ENCODE measurements at regions not wholly inside any gene's neighbourhood (a gene's known extent, or its start where the extent isn't known, plus 50 kb on each side); places are given as distances from the start of the nearest gene placed in this dataset.

DNA sequence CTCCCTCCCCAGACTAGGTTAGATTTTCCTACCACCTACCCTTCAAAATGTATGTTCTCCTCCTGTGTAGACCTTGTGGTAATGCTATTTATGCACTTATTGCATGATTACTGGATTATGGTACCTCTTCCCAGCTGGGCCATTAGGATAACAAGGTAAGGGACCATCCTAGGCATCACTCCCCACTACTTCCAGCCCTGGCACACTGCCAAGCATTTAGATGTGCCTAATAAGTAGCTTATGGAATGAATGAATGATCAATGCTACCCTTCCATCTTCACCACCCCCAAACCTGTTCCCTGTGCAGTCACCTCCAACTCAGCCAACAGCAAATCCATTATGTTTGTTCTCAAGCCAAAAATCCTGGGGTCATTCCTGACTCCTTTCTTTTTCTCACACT, 93.4 kb downstream of the C1QL2 start:
- DNase-seq (ENCODE audit: low read depth in 2 of 2) = no peak
- H3K4me3 ChIP-seq (replicated peaks in 1 of 2; ENCODE audit: low read depth in 2 of 2, low read length in 2 of 2) = no peak overlapping the region
- TF ChIP-seq, protein P1, sequence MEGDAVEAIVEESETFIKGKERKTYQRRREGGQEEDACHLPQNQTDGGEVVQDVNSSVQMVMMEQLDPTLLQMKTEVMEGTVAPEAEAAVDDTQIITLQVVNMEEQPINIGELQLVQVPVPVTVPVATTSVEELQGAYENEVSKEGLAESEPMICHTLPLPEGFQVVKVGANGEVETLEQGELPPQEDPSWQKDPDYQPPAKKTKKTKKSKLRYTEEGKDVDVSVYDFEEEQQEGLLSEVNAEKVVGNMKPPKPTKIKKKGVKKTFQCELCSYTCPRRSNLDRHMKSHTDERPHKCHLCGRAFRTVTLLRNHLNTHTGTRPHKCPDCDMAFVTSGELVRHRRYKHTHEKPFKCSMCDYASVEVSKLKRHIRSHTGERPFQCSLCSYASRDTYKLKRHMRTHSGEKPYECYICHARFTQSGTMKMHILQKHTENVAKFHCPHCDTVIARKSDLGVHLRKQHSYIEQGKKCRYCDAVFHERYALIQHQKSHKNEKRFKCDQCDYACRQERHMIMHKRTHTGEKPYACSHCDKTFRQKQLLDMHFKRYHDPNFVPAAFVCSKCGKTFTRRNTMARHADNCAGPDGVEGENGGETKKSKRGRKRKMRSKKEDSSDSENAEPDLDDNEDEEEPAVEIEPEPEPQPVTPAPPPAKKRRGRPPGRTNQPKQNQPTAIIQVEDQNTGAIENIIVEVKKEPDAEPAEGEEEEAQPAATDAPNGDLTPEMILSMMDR (IDR thresholded peaks at IDR 0.05; ENCODE audit: low read depth, low read length) = no peak

DNA sequence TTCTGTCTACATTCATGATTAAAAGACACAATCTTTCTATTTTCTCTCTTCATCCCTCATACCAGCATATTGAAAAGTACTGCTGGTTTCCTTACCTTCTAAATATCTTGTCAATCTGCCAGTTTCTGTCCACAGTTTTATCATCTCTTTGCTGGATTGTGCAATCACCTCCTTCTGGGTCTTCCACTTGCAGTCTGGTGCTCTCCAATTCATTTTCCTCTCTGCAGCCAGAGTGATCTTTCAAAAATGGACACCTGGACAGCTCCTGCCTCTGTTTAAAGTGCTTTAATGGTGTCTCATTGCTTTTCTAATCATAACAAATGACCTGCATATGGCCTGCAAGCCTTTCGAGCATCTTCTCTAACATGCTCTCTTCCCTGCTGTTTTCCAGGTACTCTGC, 94.0 kb downstream of the C1QL2 start:
- peak; percentile 2 to 3 for DNase-seq (ENCODE audit: low read depth in 2 of 2)
- TF ChIP-seq, protein P1 (IDR thresholded peaks at IDR 0.05; ENCODE audit: low read depth, low read length) = no peak
- H3K4me3 ChIP-seq (replicated peaks in 1 of 2; ENCODE audit: low read depth in 2 of 2, low read length in 2 of 2) = no peak overlapping the region

DNA sequence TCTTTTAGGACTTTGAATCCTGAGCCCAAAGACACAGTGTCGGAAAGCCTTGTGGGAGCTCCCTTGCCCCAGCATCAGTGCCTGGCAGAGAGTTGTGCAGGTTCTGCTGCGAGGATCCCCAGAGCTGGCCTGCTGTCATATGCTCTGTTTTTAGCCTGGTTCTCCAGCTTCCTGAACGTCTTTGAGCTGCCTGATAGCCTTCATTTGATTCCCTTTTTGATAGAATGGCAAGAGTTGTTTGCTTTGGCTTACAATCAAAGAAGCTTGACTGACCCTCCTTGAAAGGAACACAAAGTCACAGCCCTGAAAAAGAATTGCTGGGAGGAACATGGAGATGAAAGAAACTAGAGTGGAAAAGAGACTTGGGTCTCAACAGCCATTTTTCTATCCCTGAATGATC, 95.4 kb downstream of the C1QL2 start:
- DNase-seq (ENCODE audit: low read depth in 2 of 2) = no peak

DNA sequence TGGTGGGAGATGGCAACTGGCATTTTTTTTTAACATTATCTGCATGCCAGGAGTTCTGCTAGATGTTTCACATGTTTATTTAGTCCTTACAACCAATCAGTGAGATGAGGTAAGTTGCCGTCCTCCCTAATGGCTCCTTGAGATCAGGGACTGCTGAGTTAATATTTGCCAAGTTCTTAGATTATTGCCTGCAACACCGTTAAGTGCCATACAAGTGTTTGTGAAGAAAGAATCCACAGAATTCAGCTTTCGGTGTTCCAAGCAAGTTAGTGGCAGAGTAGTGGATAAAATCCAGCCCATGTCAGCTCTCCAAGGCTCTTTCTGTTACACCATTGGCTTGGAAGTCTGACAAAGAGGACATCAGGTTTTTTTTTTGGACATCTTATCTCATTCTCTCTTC, 95.9 kb downstream of the C1QL2 start:
- H3K4me3 ChIP-seq (replicated peaks in 1 of 2; ENCODE audit: low read depth in 2 of 2, low read length in 2 of 2) = no peak overlapping the region
- TF ChIP-seq, protein P1 (IDR thresholded peaks at IDR 0.05; ENCODE audit: low read depth, low read length) = no peak
- DNase-seq (ENCODE audit: low read depth in 2 of 2) = no peak

More for the DNA sequence above, 95.4 kb downstream of the C1QL2 start:
- TF ChIP-seq, protein P1 (IDR thresholded peaks at IDR 0.05; ENCODE audit: low read depth, low read length) = no peak
- H3K4me3 ChIP-seq (replicated peaks in 1 of 2; ENCODE audit: low read depth in 2 of 2, low read length in 2 of 2) = no peak overlapping the region

DNA sequence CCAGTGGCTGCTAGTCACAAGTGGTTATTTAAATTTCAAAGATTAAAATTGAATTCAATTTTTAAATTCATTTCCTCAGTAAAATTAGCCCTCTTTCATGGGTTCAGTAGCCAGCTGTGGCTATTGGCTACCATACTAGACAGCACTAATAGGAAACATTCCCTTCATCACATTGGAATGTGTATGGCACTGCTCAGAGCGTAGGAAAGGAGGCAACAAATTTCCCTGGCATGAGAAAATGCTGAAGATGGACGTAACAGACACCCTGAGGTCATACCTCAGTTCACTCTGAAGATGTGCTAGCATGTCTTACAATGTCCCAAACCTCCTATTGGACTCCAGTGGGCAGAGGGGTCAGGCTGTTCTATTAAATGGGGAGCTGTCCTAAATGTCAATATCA, 96.4 kb downstream of the C1QL2 start:
- TF ChIP-seq, protein P1 (IDR thresholded peaks at IDR 0.05; ENCODE audit: low read depth, low read length) = no peak
- H3K4me3 ChIP-seq (replicated peaks in 1 of 2; ENCODE audit: low read depth in 2 of 2, low read length in 2 of 2) = no peak overlapping the region
- no peak for DNase-seq (ENCODE audit: low read depth in 2 of 2)

DNA sequence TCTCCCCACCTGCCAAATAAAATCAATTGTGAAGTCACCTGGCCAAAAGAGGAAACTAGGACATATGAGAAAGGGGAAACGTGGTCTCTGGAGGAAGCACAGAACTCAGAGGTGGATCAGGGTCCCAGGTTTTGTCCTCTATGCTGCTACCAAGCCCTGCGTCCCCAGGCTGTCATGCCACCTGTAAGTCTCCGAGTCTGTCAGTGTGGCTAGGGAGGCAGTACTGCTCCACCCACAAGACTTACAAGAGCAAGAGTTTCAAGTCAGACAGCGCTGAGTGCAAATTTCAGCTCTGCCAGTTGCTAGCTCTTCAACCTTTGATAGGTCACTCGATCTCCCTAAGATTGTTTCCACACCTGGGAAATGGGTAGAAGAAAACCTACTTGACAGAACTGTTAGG, 98.6 kb downstream of the C1QL2 start:
- no peak for DNase-seq (ENCODE audit: low read depth in 2 of 2)
- TF ChIP-seq, protein P1 (IDR thresholded peaks at IDR 0.05; ENCODE audit: low read depth, low read length) = no peak
- H3K4me3 ChIP-seq (replicated peaks in 1 of 2; ENCODE audit: low read depth in 2 of 2, low read length in 2 of 2) = no peak overlapping the region

DNA sequence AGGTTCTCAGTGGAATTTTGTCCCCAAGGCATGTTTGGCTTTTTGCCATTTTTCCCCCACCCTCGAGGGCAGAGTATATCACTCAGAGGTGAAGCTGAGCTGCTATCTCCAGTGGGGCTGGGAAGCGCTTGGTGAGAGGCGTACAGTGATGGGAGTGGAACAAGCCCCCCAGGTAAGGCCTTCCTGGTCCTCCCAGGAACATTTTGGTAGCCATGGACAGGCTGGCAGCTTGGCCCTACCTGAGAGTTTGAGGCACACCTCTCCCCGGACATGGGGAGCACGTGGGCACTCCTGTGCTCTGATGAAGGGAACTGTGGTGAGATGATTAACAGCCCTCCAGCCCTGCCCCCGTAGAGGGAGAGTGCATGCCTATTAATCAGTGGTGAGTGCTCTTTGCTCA, 99.3 kb downstream of the C1QL2 start:
- TF ChIP-seq, protein P1 (IDR thresholded peaks at IDR 0.05; ENCODE audit: low read depth, low read length) = no peak
- no peak overlapping the region for H3K4me3 ChIP-seq (replicated peaks in 1 of 2; ENCODE audit: low read depth in 2 of 2, low read length in 2 of 2)
- DNase-seq (ENCODE audit: low read depth in 2 of 2) = no peak

Measured in cardiac fibroblast (primary cell).